Uterus (tissue), 2 donors: ENCODE measurements at regions not wholly inside any gene's neighbourhood (a gene's known extent, or its start where the extent isn't known, plus 50 kb on each side); places are given as distances from the start of the nearest gene placed in this dataset.

Source experiments
- CTCF ChIP-seq, 4 experiments: fragments of 200-600 bp in 2 of 4; fragments of 450-650 bp in 2 of 4; sonication (generic) in 2 of 4; IDR thresholded peaks; one replicate each; pipeline ENCODE4 v1.5.1; 2016 to 2019; ENCODE audit warnings: antibody characterized with exemption in 4 of 4, mild to moderate bottlenecking in 2 of 4, moderate library complexity in 1 of 4
- POLR2A ChIP-seq, 2 donors: fragments of 450-650 bp; IDR thresholded peaks; one replicate each; pipeline ENCODE4 v1.6.1; 2016; ENCODE audit warnings: antibody characterized with exemption in 2 of 2, mild to moderate bottlenecking in 1 of 2, moderate library complexity in 1 of 2

GRCh38 chr18:41071826-41072225 lies 883.2 kb upstream of the PIK3C3 start:
- TF ChIP-seq POLR2A (IDR thresholded peaks at IDR 0.05) = no peak
- TF ChIP-seq CTCF (IDR thresholded peaks at IDR 0.05) = no peak
